A549 (cell line): ENCODE measurements at regions not wholly inside any gene's neighbourhood (a gene's known extent, or its start where the extent isn't known, plus 50 kb on each side); places are given as distances from the start of the nearest gene placed in this dataset.
"Not testable (repeated sequence)": the region's sequence is repeated elsewhere in the genome, so short reads cannot be mapped to it uniquely, and the experiment has no call there.

Source experiments
- ATAC-seq, 2 experiments: fragments of 200-7000 bp in 1 of 2; fragments of >200 bp in 1 of 2; cut with Nextera tagmentation in 1 of 2; cut with Tn5 transposase in 1 of 2; 3 replicates each; pipeline versions ENCODE4 v1.8.0 to v1.9.1; 2018 to 2020; ENCODE audit warnings: mild to moderate bottlenecking in 1 of 2, moderate library complexity in 1 of 2
- CTCF ChIA-PET: fragments of 300-600 bp; sonication (Branson Sonifier 250); formaldehyde crosslinking; extraction: SDS; loops from one replicate; lab custom pipeline; 2021; ENCODE audit warnings: antibody characterized with exemption, inconsistent platforms; lab: Yijun Ruan, JAX
- POLR2A ChIA-PET: fragments of 350-600 bp; formaldehyde crosslinking; extraction: SDS; loops from one replicate; lab custom pipeline; 2021; ENCODE audit warnings: antibody characterized with exemption, inconsistent platforms; lab: Yijun Ruan, JAX
- DNase-seq, 2 experiments: peaks; one replicate each; pipeline versions ENCODE4 v3.0.0 to v3.0.0-alpha.2; 2011 to 2016; ENCODE audit warnings: low read depth in 1 of 2, low spot score in 1 of 2
- FAIRE-seq: peaks from 2 replicates; lab custom pipeline; 2011; peaks lifted over from hg19 to GRCh38; lab: Jason Lieb, UNC
- H3K27ac ChIP-seq, 2 experiments: fragments of >200 bp; sonication (Bioruptor Twin); formaldehyde crosslinking; 3 replicates each; pipeline ENCODE4 v1.5.1; 2016 to 2017
- H3K4me1 ChIP-seq: fragments of >200 bp; sonication (Bioruptor Twin); formaldehyde crosslinking; 3 replicates; pipeline ENCODE4 v1.6.1; 2016
- H3K4me2 ChIP-seq: fragments of >200 bp; sonication (Bioruptor Twin); formaldehyde crosslinking; 3 replicates; pipeline ENCODE4 v1.6.1; 2016
- H3K4me3 ChIP-seq: fragments of >200 bp; sonication (Bioruptor Twin); formaldehyde crosslinking; 3 replicates; pipeline ENCODE4 v1.5.1; 2016
- H3K9me3 ChIP-seq: fragments of >200 bp; sonication (Bioruptor Twin); formaldehyde crosslinking; 3 replicates; pipeline ENCODE4 v1.6.1; 2016
- WGBS: methylation state at CpG from one replicate; pipeline ENCODE4 v1.1.6; 2017; ENCODE audit errors: missing lambda C conversion rate; 5-methylcytosine and 5-hydroxymethylcytosine counted together

DNA sequence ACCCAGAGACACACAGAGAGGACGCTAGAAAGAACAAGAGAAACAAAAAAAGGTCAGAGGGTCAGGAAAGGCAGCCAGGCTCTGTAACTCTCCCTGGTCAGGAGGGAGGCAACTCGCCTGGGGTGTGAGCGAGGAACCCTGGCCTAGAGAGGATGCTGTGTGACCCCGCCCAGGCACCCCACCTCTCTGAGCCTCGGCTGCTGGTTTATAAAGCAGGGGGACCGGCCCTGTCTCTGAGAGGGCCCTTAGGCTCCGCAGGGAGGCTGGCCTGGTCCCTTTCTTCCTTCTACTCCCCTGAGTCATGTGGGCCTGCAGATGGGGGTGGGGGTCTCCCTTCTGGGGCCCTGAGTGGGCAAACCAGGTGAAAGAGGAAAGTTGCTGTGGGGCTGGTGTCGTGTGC, 81.3 kb upstream of the GOLGA6L4 start:
- H3K4me2 ChIP-seq, DNase-seq, H3K4me3 ChIP-seq, H3K9me3 ChIP-seq, FAIRE-seq, H3K27ac ChIP-seq, POLR2A ChIA-PET, H3K4me1 ChIP-seq, ATAC-seq, CTCF ChIA-PET: not testable (repeated sequence)
- WGBS: 53% methylated on average over 8 of the region's 8 CpGs

DNA sequence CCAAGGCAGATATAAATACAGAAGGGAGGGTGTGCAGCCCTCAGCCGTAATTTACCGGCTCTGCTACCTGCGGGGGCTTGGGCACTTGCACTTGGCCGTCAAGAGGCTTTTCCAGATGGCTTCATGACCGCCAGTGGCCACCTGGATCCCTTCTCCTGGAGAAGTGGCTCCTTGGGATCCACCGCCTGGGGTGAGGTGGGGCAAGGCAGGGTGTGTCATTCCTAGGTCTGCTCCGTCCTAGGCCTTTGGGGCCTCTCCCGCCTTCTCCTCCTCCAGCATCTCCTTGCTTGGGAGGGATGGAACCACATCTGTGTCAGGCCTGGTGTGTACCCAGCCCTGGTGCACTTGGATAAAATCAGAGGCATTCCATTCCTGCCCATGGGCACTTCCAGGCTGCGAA, 80.8 kb upstream of the GOLGA6L4 start:
- CTCF ChIA-PET, POLR2A ChIA-PET, H3K27ac ChIP-seq, H3K9me3 ChIP-seq, H3K4me1 ChIP-seq, H3K4me3 ChIP-seq, DNase-seq, H3K4me2 ChIP-seq, FAIRE-seq, ATAC-seq: not testable (repeated sequence)
- 68% methylated on average over 8 of the region's 9 CpGs for WGBS

DNA sequence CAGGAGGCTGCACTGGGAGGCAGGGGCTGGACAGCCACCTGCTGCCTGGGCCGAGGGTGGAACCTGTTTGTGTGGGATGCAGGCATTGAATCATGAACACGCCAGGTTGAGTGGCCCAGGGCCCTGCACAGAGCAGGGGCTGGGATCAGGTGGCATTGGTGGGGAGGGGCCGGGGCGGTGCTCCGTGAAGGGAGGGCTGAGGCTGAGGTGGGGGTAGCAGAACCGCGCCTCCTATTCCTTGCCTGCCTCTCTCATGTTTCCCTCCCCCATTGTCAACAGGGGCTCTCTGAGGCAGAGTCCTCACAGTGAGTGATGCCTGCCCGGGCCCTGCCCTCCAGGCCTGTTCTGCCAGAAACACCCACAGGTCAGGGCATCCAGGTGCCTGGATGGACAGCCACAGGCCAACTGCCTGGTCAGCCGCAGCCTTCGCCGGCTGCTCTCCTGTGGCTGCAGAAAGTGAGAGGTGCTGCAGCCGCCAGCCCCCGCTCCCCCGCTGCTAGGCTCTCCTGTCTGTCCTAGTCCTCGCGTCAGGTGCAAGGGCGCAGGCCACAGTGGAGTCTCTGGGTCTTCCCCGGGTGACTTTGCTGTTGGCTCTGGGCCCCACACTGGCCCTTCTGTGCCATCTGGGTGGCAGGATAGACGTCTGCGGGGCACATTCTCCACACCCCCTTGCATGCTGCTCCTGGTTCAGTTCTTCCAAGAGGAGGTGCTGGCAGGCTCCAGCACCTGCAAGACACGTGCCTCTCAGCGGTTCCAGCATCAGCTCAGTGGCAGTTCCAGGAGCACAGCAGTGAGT, 79.6 kb upstream of the GOLGA6L4 start:
- ATAC-seq: not testable (repeated sequence)

DNA sequence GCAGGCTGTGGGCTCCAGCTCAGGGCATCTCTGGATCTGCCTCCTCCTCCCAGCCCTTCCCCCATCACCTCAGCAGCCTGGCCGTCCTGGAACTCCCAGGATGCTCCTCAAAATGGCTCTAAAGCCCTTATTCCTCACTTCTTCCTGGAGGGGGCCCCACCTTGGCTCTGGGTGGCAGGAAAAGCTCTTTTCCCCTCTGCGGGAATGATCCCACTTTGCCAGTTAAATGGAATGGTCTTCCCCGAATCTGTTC, 79.1 kb upstream of the GOLGA6L4 start:
- H3K4me3 ChIP-seq, H3K4me1 ChIP-seq, H3K4me2 ChIP-seq, DNase-seq, H3K27ac ChIP-seq, H3K9me3 ChIP-seq, FAIRE-seq, POLR2A ChIA-PET: not testable (repeated sequence)
- peak in 1 of 2 experiments; percentile 6; a peak in 1 of 6 replicates for ATAC-seq
- CTCF ChIA-PET: interaction anchor here (2.0 kb wide), 1 partner anchor 14 kb away, joined by 5 read pairs; no protein-coding TSS in a partner anchor
- 62% methylated on average over 3 of the region's 3 CpGs for WGBS

More for the DNA sequence above, 79.6 kb upstream of the GOLGA6L4 start:
- POLR2A ChIA-PET, H3K9me3 ChIP-seq, H3K4me3 ChIP-seq, DNase-seq, FAIRE-seq, H3K4me2 ChIP-seq, H3K27ac ChIP-seq, H3K4me1 ChIP-seq: not testable (repeated sequence)
- WGBS: 87% methylated on average over 20 of the region's 22 CpGs
- CTCF ChIA-PET: interaction anchor here (2.0 kb wide), 1 partner anchor 14 kb away, joined by 5 read pairs; no protein-coding TSS in a partner anchor

DNA sequence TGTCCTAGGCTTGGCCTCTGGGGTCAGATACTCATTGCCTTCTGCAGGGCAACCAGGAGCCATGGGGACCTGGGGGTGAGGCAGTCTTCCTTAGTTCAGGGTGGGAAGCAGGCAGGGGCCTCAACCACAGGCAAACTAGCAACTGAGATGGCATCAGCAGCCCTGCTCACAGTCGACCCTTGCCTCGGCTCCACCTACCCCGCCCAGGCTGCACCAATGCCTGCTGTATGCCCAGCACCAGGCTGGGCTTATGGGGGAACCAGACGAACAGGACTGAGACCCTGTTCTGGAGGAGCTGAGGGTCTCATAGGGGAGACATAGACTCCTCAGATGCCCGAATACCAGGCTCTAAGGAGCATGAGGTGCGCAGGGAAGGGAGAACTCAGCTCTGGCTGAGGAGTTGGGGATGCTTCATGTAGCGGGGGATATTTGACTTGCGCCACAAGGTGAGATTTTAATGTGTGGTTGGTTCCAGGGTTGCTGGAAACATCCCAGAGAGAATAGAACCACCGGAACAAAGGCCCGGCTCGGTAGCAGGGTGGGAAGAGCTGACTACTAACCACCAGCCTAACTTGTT, 78.4 kb upstream of the GOLGA6L4 start:
- POLR2A ChIA-PET, DNase-seq, H3K4me1 ChIP-seq, H3K4me3 ChIP-seq, H3K4me2 ChIP-seq, FAIRE-seq, ATAC-seq, H3K27ac ChIP-seq, H3K9me3 ChIP-seq: not testable (repeated sequence)
- CTCF ChIA-PET: interaction anchor here (2.0 kb wide), 1 partner anchor 15 kb away, joined by 5 read pairs; no protein-coding TSS in a partner anchor
- 69% methylated on average over 7 of the region's 11 CpGs for WGBS

DNA sequence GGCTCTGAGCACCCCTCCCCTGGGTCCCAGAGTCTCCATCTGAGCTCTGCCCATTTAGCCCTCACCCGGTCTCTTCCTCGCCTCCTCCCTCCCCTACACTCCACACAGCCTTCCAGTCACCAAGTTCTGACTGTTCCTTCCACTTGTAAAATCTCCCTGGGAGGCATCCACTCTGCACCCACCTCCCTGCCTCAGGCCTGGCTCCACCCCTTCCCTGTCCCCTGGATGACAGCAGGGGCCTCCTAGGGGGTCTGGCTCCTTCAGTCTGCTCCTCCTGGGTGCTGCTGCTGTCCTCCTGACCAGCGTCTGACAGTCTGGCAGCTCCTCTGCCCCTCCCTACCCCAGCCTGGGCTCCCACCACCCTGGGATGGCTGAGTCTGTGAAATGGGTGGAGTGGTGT, 77.7 kb upstream of the GOLGA6L4 start:
- H3K9me3 ChIP-seq, DNase-seq, H3K4me1 ChIP-seq, H3K27ac ChIP-seq, H3K4me2 ChIP-seq, POLR2A ChIA-PET, H3K4me3 ChIP-seq, ATAC-seq, FAIRE-seq: not testable (repeated sequence)
- CTCF ChIA-PET: interaction anchor here (2.0 kb wide), 1 partner anchor 15 kb away, joined by 5 read pairs; no protein-coding TSS in a partner anchor
- WGBS: 41% methylated on average over 3 of the region's 3 CpGs

DNA sequence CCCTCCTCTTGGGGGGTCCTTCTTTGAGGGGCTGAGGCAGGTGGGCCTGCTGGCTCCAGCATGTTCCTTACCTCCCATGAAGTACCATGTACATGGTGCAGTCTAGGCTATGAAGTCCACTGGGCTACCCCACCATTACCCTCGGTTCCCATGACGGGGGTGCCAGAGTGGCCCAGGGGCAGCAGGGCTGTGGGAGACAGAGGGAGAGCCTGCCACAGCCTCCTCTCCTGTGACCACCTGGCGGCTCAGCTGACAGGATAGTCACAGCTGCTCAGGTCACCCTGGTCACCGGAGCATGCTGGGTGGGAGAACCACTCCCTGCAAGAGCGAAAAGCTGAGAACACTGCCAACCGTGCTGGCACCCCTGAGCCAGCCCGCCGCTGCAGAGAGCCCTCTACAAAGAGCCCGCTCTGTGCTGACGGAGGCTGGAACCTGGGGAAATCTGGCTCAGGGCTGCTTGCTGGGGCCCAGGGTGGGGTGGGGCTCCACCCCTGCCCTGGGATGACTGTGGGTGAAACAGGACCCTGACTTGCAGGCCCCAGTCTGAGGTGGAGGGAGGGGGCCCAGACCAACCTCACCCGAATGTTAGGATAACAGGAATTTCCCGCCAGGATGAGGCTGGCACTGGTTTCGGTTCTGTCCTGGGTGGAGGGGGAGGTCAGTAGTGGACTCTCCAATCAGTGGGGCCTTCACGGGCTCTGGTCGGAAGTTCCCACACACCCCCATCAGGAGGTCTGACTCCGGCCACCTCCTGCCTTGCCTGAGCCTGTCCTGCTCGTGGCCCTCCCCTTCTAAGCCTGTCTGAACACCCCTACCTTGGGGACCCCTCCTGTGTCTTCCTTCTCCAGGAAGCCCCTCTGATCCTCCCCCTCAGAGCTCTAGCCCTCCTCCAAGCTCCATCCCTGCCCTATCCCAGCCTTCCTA, 76.0 kb upstream of the GOLGA6L4 start:
- H3K4me3 ChIP-seq, H3K27ac ChIP-seq, CTCF ChIA-PET, DNase-seq, ATAC-seq, H3K4me1 ChIP-seq, H3K9me3 ChIP-seq, H3K4me2 ChIP-seq, FAIRE-seq, POLR2A ChIA-PET: not testable (repeated sequence)
- 73% methylated on average over 12 of the region's 17 CpGs for WGBS

DNA sequence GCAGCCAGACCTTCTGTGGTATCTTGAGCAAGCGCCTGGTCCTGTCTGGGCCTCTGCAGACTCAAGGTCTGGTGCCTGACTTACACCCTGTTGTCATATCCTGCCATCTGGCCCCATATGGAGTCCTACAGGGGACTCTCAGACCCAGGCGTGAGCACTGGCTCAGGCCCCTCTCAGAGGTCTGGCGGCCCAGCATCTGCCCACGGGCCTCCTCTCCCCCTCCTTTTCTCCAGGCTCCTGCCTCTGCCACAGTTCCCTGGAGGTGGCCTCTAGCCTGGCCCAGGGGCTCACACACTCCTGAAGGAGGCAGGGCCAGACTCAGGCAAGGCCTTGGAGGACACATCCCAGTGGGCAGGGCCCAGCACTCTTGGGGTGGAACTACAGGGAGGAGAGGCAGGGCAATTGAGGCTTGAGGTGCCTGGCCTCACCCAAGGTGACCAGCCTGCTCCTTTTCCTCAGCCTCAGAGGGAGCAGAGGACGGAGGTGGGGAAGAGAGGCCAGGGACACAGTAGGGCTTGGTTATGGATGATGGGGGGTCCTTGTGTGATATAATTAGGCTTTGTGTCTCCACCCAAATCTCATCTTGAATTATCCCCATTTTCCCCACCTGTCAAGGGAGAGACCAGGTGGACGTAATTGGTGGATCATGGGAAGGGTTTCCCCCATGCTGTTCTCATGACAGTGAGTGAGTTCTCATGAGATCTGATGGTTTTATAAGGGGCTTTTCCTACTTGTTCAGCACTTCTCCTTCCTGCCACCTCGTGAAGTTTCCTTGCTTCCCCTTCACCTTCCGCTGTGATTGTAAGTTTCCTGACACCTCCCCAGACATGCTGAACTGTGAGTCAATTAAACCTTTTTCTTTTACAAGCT, 70.9 kb upstream of the GOLGA6L4 start:
- H3K9me3 ChIP-seq, CTCF ChIA-PET, POLR2A ChIA-PET, FAIRE-seq, H3K27ac ChIP-seq, H3K4me1 ChIP-seq, H3K4me3 ChIP-seq, DNase-seq, H3K4me2 ChIP-seq: not testable (repeated sequence)
- 84% methylated on average over 8 of the region's 8 CpGs for WGBS
- ATAC-seq: peak; percentile 91 to 96

DNA sequence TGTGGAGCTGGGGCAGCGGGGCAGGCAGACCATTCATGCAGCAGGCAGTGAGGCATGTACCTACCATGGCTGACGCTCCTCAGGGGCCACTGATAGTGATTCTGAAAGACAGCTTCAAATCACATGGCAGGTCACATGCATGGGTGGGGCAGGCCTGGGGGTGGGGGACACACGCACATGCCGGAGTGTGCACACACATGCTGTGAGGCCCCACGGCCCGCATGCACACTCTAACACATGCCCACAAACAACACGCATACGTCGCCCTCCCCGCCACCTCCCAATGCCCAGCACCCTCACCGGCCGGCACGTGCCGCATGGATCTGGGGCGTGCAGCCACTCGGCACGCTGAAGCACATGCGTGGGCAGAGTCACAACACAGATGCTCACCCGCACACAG, 65.5 kb upstream of the GOLGA6L4 start:
- not testable (repeated sequence) for DNase-seq
- WGBS: no CpG with 5 or more reads among the region's 19 CpGs

DNA sequence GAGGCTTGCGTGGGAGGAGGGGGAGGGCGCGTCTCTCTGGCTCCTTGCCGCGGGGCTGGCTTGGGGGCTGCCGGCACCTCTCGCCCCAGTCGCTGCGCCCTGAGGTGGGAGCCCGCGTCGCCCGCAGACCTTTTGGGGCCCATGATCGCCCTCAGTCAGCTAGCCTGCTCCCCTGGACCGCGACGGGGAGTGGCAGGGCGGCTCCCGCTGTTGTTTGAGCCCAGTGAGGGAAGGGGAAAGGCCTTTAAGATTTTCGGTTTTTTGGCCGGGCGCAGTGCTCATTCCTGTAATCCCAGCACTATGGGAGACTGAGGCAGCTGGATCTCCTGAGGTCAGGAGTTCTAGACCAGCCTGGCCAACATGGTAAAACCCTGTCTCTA, 62.4 kb upstream of the GOLGA6L4 start:
- H3K4me2 ChIP-seq, POLR2A ChIA-PET, H3K4me3 ChIP-seq, CTCF ChIA-PET, H3K4me1 ChIP-seq, DNase-seq, ATAC-seq, FAIRE-seq, H3K27ac ChIP-seq, H3K9me3 ChIP-seq: not testable (repeated sequence)
- no CpG with 5 or more reads among the region's 22 CpGs for WGBS

More for the DNA sequence above, 65.5 kb upstream of the GOLGA6L4 start:
- FAIRE-seq, ATAC-seq, H3K4me2 ChIP-seq, H3K27ac ChIP-seq, POLR2A ChIA-PET, H3K9me3 ChIP-seq, H3K4me1 ChIP-seq, CTCF ChIA-PET, H3K4me3 ChIP-seq: not testable (repeated sequence)
